Vagina (tissue), 2 donors: ENCODE measurements at regions not wholly inside any gene's neighbourhood (a gene's known extent, or its start where the extent isn't known, plus 50 kb on each side); places are given as distances from the start of the nearest gene placed in this dataset.
"Not testable (repeated sequence)": the region's sequence is repeated elsewhere in the genome, so short reads cannot be mapped to it uniquely, and the experiment has no call there.

Experiments used
- POLR2A ChIP-seq, 2 donors: fragments of 450-650 bp; IDR thresholded peaks; one replicate each; pipeline ENCODE4 v1.6.1; 2017; ENCODE audit warnings: antibody characterized with exemption in 2 of 2, mild to moderate bottlenecking in 2 of 2, moderate library complexity in 2 of 2
- POLR2AphosphoS5 ChIP-seq, 2 donors: sonication (generic); formaldehyde crosslinking; IDR thresholded peaks; one replicate each; pipeline ENCODE4 v1.9.0; 2017; ENCODE audit warnings: antibody characterized with exemption in 2 of 2, mild to moderate bottlenecking in 2 of 2, low read depth in 1 of 2; ENCODE audit not compliant: insufficient read depth in 1 of 2

DNA sequence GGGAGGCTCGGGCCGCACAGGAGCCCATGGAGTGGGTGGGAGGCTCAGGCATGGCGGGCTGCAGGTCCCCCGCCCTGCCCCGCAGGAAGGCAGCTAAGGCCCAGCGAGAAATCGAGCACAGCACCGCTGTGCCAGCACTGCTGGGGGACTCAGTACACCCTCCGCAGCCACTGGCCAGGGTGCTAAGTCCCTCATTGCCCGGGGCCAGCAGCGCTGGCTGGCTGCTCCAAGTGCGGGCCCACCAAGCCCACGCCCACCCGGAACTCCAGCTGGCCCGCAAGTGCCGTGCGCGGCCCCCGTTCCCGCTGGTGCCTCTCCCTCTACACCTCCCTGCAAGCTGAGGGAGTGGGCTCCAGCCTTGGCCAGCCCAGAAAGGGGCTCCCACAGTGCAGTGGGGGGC lies 239.7 kb downstream of the YTHDC2 start:
- TF ChIP-seq POLR2AphosphoS5 (IDR thresholded peaks at IDR 0.05; ENCODE audit: insufficient read depth in 1 of 2, low read depth in 1 of 2); POLR2A (IDR thresholded peaks at IDR 0.05): not testable (repeated sequence)
